HUES48 (cell line): ENCODE measurements at regions not wholly inside any gene's neighbourhood (a gene's known extent, or its start where the extent isn't known, plus 50 kb on each side); places are given as distances from the start of the nearest gene placed in this dataset.

Experiments
- H3K27ac ChIP-seq: one replicate; pipeline ENCODE4 v1.7.0; 2013; ENCODE audit warnings: low read depth, low read length, inconsistent platforms
- H3K27me3 ChIP-seq: 2 replicates; pipeline ENCODE4 v1.6.1; 2013; ENCODE audit warnings: mild to moderate bottlenecking, low read length; ENCODE audit not compliant: control insufficient read depth, insufficient read depth
- H3K36me3 ChIP-seq: 2 replicates; pipeline ENCODE4 v1.6.1; 2013; ENCODE audit warnings: low read length; ENCODE audit not compliant: control insufficient read depth, insufficient read depth
- H3K4me1 ChIP-seq: 2 replicates; pipeline ENCODE4 v1.6.1; 2013; ENCODE audit warnings: mild to moderate bottlenecking, low read length; ENCODE audit not compliant: control insufficient read depth, insufficient read depth
- H3K4me3 ChIP-seq: 2 replicates; pipeline ENCODE4 v1.5.1; 2013; ENCODE audit warnings: mild to moderate bottlenecking, low read depth, low read length
- H3K9ac ChIP-seq: 2 replicates; pipeline ENCODE4 v1.6.1; 2013; ENCODE audit warnings: mild to moderate bottlenecking, low read depth, low read length, moderate library complexity
- H3K9me3 ChIP-seq: 2 replicates; pipeline ENCODE4 v1.6.1; 2013; ENCODE audit warnings: low read length; ENCODE audit not compliant: control insufficient read depth, insufficient read depth

- Histone ChIP-seq H3K9ac (no peak overlapping the region), H3K27me3 (no peaks in the 10 kb centered on the region), H3K27ac (no peak overlapping the region), H3K9me3 (no peaks in the 10 kb centered on the region), H3K4me1 (peaks cover 10% of the 10 kb centered on the region), H3K36me3 (no peaks in the 10 kb centered on the region), H3K4me3 (no peak overlapping the region)
These were observed 357.9 kb upstream of the TSHZ2 start for GRCh38 chr20:52614051-52614863.

DNA sequence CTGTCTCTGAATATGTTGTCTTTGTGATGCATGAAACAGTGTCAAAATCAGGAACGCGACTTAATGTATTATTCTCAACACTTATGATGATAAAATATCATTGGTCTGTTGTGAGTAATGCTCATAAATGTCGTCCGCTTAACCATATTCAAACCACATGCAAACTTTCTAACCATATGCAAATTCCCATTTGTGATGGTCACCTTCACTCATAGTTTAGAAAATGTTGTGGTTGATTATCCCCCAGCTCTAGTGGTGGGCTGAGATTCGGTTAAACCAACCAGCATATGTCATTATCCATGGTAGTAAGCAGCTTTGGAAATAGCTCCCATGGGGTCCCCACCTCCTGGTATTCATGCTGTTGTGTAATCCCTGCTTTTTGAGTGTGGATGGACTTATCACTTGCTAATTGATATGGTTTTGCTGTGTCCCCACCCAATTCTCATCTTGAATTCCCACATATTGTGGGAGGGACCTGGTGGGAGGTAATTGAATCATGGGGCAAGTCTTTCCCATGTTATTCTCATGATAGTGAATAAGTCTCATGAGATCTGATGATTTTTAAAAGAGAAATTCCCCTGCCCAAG, 360.0 kb upstream of the TSHZ2 start:
- Histone ChIP-seq H3K9me3 (no peaks in the 10 kb centered on the region), H3K4me3 (no peak overlapping the region), H3K4me1 (peaks cover 10% of the 10 kb centered on the region), H3K9ac (no peak overlapping the region), H3K27me3 (no peaks in the 10 kb centered on the region), H3K27ac (no peak overlapping the region), H3K36me3 (no peaks in the 10 kb centered on the region)

DNA sequence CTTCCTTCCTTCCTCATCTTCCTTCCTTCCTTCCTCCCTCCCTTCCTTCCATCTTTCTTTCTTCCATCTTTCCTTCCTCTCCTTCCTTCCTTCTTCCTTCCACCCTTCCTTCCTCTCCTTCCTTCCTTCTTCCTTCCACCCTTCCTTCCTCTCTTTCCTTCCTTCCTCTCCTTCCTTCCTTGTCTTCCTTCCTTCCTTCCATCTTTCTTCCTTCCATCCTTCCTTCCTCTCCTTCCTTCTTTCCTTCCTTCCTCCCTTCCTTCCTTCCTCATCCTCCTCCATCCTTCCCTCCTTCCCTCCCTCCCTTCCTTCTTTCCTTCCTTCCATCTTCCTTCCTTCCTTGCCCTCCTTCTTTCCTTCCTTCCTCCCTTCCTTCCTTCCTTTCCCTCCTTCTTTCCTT, 361.4 kb upstream of the TSHZ2 start:
- no peaks in the 10 kb centered on the region for H3K27me3 ChIP-seq
- no peak overlapping the region for H3K27ac ChIP-seq
- no peaks in the 10 kb centered on the region for H3K36me3 ChIP-seq
- H3K4me1 ChIP-seq, result no peaks in the 10 kb centered on the region
- no peaks in the 10 kb centered on the region for H3K9me3 ChIP-seq
- H3K4me3 ChIP-seq, result no peak overlapping the region
- H3K9ac ChIP-seq, result no peak overlapping the region

DNA sequence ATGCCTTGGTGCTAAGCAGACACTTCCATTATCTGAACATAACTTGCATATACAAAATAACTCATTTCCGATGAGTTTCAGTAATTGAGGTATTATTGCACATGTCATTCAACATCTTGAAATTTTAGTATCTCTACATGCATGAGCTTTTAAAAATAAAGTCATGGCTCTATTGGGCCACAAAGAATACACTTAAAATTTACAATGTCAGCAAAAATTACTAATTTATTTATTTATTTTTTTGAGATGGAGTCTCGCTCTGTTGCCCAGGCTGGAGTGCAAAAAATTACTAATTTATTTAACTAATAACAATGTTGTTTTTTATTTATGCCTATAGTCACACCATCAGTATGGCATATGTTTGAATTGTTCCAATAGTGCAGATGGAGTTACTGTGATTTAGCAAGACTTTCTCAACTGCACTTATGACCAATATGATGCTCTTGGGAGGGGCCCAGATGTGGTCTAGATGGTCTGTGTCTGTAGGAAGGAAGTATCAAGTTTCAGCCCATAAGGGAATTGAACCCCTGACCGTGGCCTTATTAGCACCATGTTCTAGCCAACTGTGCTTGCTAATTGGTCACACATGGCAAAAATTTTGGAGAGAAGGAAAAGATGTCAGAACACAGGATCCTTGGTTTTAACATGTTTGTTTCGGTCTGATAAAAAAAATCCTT, 370.7 kb upstream of the TSHZ2 start:
- no peaks in the 10 kb centered on the region for H3K9me3 ChIP-seq
- no peaks in the 10 kb centered on the region for H3K27me3 ChIP-seq
- H3K4me1 ChIP-seq, result no peaks in the 10 kb centered on the region
- no peak overlapping the region for H3K4me3 ChIP-seq
- H3K9ac ChIP-seq, result no peak overlapping the region
- H3K36me3 ChIP-seq, result no peaks in the 10 kb centered on the region
- H3K27ac ChIP-seq, result no peak overlapping the region

DNA sequence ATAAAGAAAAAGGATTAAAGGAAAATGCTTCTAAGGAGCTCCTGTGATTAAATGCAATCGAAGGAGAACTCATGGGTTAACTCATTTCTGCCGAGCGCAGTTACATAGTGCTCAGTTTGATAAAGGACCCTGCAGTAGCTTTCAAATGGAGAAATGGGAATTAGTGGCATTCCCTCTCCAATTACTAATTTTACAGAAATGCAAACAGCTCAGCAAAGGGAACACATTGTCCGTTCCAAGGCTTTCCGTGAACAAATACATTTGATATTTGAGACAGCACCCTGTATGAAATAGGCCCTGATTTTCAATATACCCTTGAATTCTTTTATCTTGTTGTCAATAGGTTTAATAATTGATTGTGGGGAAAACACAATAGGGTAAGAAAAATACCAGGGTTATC, 375.9 kb upstream of the TSHZ2 start:
- Histone ChIP-seq H3K36me3 (no peaks in the 10 kb centered on the region), H3K9me3 (no peaks in the 10 kb centered on the region), H3K4me3 (no peak overlapping the region), H3K9ac (no peak overlapping the region), H3K4me1 (no peaks in the 10 kb centered on the region), H3K27me3 (no peaks in the 10 kb centered on the region), H3K27ac (no peak overlapping the region)

- Histone ChIP-seq H3K36me3 (no peaks in the 10 kb centered on the region), H3K27me3 (no peaks in the 10 kb centered on the region), H3K9me3 (no peaks in the 10 kb centered on the region), H3K4me3 (no peak overlapping the region), H3K27ac (no peak overlapping the region), H3K4me1 (no peaks in the 10 kb centered on the region), H3K9ac (no peak overlapping the region)
These were observed 376.6 kb upstream of the TSHZ2 start for GRCh38 chr20:52595518-52595917.

- Histone ChIP-seq H3K9me3 (no peaks in the 10 kb centered on the region), H3K4me1 (no peaks in the 10 kb centered on the region), H3K36me3 (no peaks in the 10 kb centered on the region), H3K4me3 (no peak overlapping the region), H3K9ac (no peak overlapping the region), H3K27ac (no peak overlapping the region), H3K27me3 (no peaks in the 10 kb centered on the region)
These were observed 378.5 kb upstream of the TSHZ2 start for GRCh38 chr20:52593654-52594053.

- Histone ChIP-seq H3K36me3 (no peaks in the 10 kb centered on the region), H3K4me3 (no peak overlapping the region), H3K27ac (no peak overlapping the region), H3K4me1 (no peaks in the 10 kb centered on the region), H3K9ac (no peak overlapping the region), H3K9me3 (no peaks in the 10 kb centered on the region), H3K27me3 (no peaks in the 10 kb centered on the region)
These were observed 379.6 kb upstream of the TSHZ2 start for GRCh38 chr20:52592567-52592966.

- Histone ChIP-seq H3K9me3 (no peaks in the 10 kb centered on the region), H3K36me3 (no peaks in the 10 kb centered on the region), H3K4me1 (no peaks in the 10 kb centered on the region), H3K9ac (no peak overlapping the region), H3K27me3 (no peaks in the 10 kb centered on the region), H3K4me3 (no peak overlapping the region), H3K27ac (no peak overlapping the region)
These were observed 382.1 kb upstream of the TSHZ2 start for GRCh38 chr20:52590100-52590499.

DNA sequence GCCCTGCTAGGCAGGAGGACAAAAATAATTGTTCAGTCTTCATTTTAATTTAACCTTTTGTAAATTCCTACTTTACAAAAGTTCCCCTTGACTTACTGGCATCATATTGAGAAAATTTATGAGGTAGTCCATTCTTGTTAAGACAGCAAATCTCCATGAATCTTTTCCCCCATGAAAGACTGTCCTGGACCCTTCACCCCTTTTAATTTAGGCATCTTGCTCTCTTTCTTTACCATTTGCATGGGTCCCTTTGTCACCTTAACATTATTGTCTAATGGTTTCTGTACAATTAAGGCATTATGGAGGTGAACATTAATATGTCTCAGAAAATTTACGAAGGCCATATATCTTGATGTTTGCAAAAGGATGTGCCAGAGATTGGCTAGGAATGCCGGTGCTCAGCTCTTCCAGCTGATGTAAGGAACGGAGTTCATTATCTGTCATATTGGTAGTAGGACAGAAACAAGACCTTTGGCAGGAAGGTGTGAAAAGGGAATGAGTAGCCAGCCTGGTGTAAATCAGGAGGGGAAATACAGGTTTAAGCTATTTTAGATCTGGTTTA, 382.8 kb upstream of the TSHZ2 start:
- no peak overlapping the region for H3K9ac ChIP-seq
- no peaks in the 10 kb centered on the region for H3K27me3 ChIP-seq
- H3K36me3 ChIP-seq, result no peaks in the 10 kb centered on the region
- H3K4me1 ChIP-seq, result no peaks in the 10 kb centered on the region
- no peak overlapping the region for H3K27ac ChIP-seq
- H3K9me3 ChIP-seq, result no peaks in the 10 kb centered on the region
- no peak overlapping the region for H3K4me3 ChIP-seq

GRCh38 chr20:52586660-52587059, 385.5 kb upstream of the TSHZ2 start:
- no peak overlapping the region for H3K9ac ChIP-seq
- no peaks in the 10 kb centered on the region for H3K9me3 ChIP-seq
- H3K27me3 ChIP-seq, result no peaks in the 10 kb centered on the region
- no peaks in the 10 kb centered on the region for H3K36me3 ChIP-seq
- no peak overlapping the region for H3K4me3 ChIP-seq
- H3K27ac ChIP-seq, result no peak overlapping the region
- no peaks in the 10 kb centered on the region for H3K4me1 ChIP-seq
